DOHH2 (cell line): ENCODE measurements at regions not wholly inside any gene's neighbourhood (a gene's known extent, or its start where the extent isn't known, plus 50 kb on each side); places are given as distances from the start of the nearest gene placed in this dataset.

Source experiments
- CTCF ChIP-seq: fragments of 200-600 bp; sonication (generic); IDR thresholded peaks from one replicate; pipeline ENCODE4 v1.5.1; 2014; ENCODE audit warnings: antibody characterized with exemption, mild to moderate bottlenecking, low read depth, low read length; ENCODE audit not compliant: poor library complexity, severe bottlenecking
- EZH2phosphoT487 ChIP-seq: fragments of 200-600 bp; sonication (generic); IDR thresholded peaks from 2 replicates; pipeline ENCODE4 v1.6.1; 2017; ENCODE audit warnings: borderline replicate concordance, mild to moderate bottlenecking, antibody characterized with exemption, low read length, moderate library complexity, mixed read lengths

- no peak for TF ChIP-seq CTCF
- no peak for TF ChIP-seq EZH2phosphoT487
These were observed 441.1 kb upstream of the MON1B start for GRCh38 chr16:76749780-76750375.
